A549 (cell line): ENCODE measurements at regions not wholly inside any gene's neighbourhood (a gene's known extent, or its start where the extent isn't known, plus 50 kb on each side); places are given as distances from the start of the nearest gene placed in this dataset.

ENCODE experiments used
- ATAC-seq, 2 experiments: fragments of 200-7000 bp in 1 of 2; fragments of >200 bp in 1 of 2; cut with Nextera tagmentation in 1 of 2; cut with Tn5 transposase in 1 of 2; 3 replicates each; pipeline versions ENCODE4 v1.8.0 to v1.9.1; 2018 to 2020; ENCODE audit warnings: mild to moderate bottlenecking in 1 of 2, moderate library complexity in 1 of 2
- CTCF ChIA-PET: fragments of 300-600 bp; sonication (Branson Sonifier 250); formaldehyde crosslinking; extraction: SDS; loops from one replicate; lab custom pipeline; 2021; ENCODE audit warnings: antibody characterized with exemption, inconsistent platforms; lab: Yijun Ruan, JAX
- POLR2A ChIA-PET: fragments of 350-600 bp; formaldehyde crosslinking; extraction: SDS; loops from one replicate; lab custom pipeline; 2021; ENCODE audit warnings: antibody characterized with exemption, inconsistent platforms; lab: Yijun Ruan, JAX
- DNase-seq, 2 experiments: peaks; one replicate each; pipeline versions ENCODE4 v3.0.0 to v3.0.0-alpha.2; 2011 to 2016; ENCODE audit warnings: low read depth in 1 of 2, low spot score in 1 of 2
- FAIRE-seq: peaks from 2 replicates; lab custom pipeline; 2011; peaks lifted over from hg19 to GRCh38; lab: Jason Lieb, UNC
- H3K27ac ChIP-seq, 2 experiments: fragments of >200 bp; sonication (Bioruptor Twin); formaldehyde crosslinking; 3 replicates each; pipeline ENCODE4 v1.5.1; 2016 to 2017
- H3K4me1 ChIP-seq: fragments of >200 bp; sonication (Bioruptor Twin); formaldehyde crosslinking; 3 replicates; pipeline ENCODE4 v1.6.1; 2016
- H3K4me2 ChIP-seq: fragments of >200 bp; sonication (Bioruptor Twin); formaldehyde crosslinking; 3 replicates; pipeline ENCODE4 v1.6.1; 2016
- H3K4me3 ChIP-seq: fragments of >200 bp; sonication (Bioruptor Twin); formaldehyde crosslinking; 3 replicates; pipeline ENCODE4 v1.5.1; 2016
- H3K9me3 ChIP-seq: fragments of >200 bp; sonication (Bioruptor Twin); formaldehyde crosslinking; 3 replicates; pipeline ENCODE4 v1.6.1; 2016
- CHD4 ChIP-seq: fragments of 200-600 bp; sonication (generic); IDR thresholded peaks from 2 replicates; pipeline ENCODE4 v1.6.1; 2016; ENCODE audit warnings: antibody characterized with exemption, mild to moderate bottlenecking, borderline replicate concordance
- EHF ChIP-seq: fragments of 250-450 bp; sonication (Bioruptor Pico); IDR thresholded peaks from 2 replicates; pipeline ENCODE4 v1.5.0; 2020; ENCODE audit warnings: mild to moderate bottlenecking
- EHMT2 ChIP-seq: fragments of 200-600 bp; sonication (generic); IDR thresholded peaks from 2 replicates; pipeline ENCODE4 v1.6.1; 2016; ENCODE audit warnings: antibody characterized with exemption, low read depth, mild to moderate bottlenecking, moderate library complexity
- FOSB ChIP-seq: fragments of 250-450 bp; sonication (Bioruptor Pico); IDR thresholded peaks from 2 replicates; pipeline ENCODE4 v1.5.0; 2020; ENCODE audit warnings: mild to moderate bottlenecking, moderate library complexity
- HDAC2 ChIP-seq: fragments of 200-600 bp; sonication (generic); IDR thresholded peaks from 2 replicates; pipeline ENCODE4 v1.6.1; 2016
- HOXA7 ChIP-seq: fragments of 250-450 bp; sonication (Bioruptor Pico); IDR thresholded peaks from 2 replicates; pipeline ENCODE4 v1.5.0; 2020; ENCODE audit warnings: mild to moderate bottlenecking, moderate library complexity
- JUN ChIP-seq, 2 experiments: fragments of >200 bp; sonication (Bioruptor Twin); formaldehyde crosslinking; IDR thresholded peaks; 2 replicates in 1 of 2; 3 replicates in 1 of 2; pipeline ENCODE4 v1.6.1; 2016 to 2017
- KDM5A ChIP-seq: fragments of 200-600 bp; sonication (generic); IDR thresholded peaks from 2 replicates; pipeline ENCODE4 v1.6.1; 2016; ENCODE audit warnings: antibody characterized with exemption, mild to moderate bottlenecking
- RARB ChIP-seq: fragments of 250-450 bp; sonication (Bioruptor Pico); IDR thresholded peaks from 2 replicates; pipeline ENCODE4 v1.8.0; 2021; ENCODE audit warnings: mild to moderate bottlenecking, moderate library complexity
- RFX5 ChIP-seq: fragments of 450-650 bp; IDR thresholded peaks from 2 replicates; pipeline ENCODE4 v1.7.1; 2014; ENCODE audit warnings: antibody characterized with exemption, mild to moderate bottlenecking, moderate library complexity
- RNF2 ChIP-seq: fragments of 200-600 bp; sonication (generic); IDR thresholded peaks from 2 replicates; pipeline ENCODE4 v1.6.1; 2016; ENCODE audit warnings: low read depth, mild to moderate bottlenecking, antibody characterized with exemption, moderate library complexity, borderline replicate concordance
- TFCP2L1 ChIP-seq: fragments of 250-450 bp; sonication (Bioruptor Pico); IDR thresholded peaks from 2 replicates; pipeline ENCODE4 v1.5.0; 2021; ENCODE audit warnings: mild to moderate bottlenecking
- WGBS: methylation state at CpG from one replicate; pipeline ENCODE4 v1.1.6; 2017; ENCODE audit errors: missing lambda C conversion rate; 5-methylcytosine and 5-hydroxymethylcytosine counted together
- TF ChIP-seq, protein P1 (sequence below): fragments of 250-450 bp; sonication (Bioruptor Pico); IDR thresholded peaks from 2 replicates; pipeline ENCODE4 v1.5.0; 2020; ENCODE audit warnings: low read depth, mild to moderate bottlenecking, moderate library complexity
- TF ChIP-seq, protein P2 (sequence below): IDR thresholded peaks from 2 replicates; pipeline ENCODE4 v1.6.1; 2012; ENCODE audit warnings: low read depth, borderline replicate concordance
- TF ChIP-seq, protein P3 (sequence below): fragments of >200 bp; sonication (Bioruptor Twin); formaldehyde crosslinking; IDR thresholded peaks from 3 replicates; pipeline ENCODE4 v1.5.1; 2016
- TF ChIP-seq, protein P4 (sequence below): fragments of >200 bp; sonication (Bioruptor Twin); formaldehyde crosslinking; IDR thresholded peaks from 2 replicates; pipeline ENCODE4 v1.6.1; 2016
- TF ChIP-seq, protein P5 (sequence below): fragments of >200 bp; sonication (Bioruptor Twin); formaldehyde crosslinking; IDR thresholded peaks from 3 replicates; pipeline ENCODE4 v1.6.1; 2016

DNA sequence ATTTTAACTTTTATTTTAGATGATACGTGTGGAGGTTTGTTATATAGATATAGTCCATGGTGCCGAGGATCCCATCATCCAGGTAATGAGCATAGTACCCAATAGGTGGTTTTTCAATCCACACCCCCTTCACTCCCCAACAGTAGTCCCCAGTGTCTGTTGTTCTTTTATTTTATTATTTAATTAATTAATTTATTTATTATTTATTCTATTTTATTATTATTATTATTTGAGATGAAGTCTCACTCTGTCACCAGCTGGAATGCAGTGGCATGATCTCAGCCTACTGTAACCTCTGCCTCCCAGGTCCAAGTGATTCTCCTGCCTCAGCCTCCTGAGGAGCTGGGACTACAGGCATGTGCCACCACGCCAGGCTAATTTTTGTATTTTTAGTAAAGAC lies 2086.2 kb downstream of the PCDH9 start (continued):
- TF ChIP-seq, protein P1, sequence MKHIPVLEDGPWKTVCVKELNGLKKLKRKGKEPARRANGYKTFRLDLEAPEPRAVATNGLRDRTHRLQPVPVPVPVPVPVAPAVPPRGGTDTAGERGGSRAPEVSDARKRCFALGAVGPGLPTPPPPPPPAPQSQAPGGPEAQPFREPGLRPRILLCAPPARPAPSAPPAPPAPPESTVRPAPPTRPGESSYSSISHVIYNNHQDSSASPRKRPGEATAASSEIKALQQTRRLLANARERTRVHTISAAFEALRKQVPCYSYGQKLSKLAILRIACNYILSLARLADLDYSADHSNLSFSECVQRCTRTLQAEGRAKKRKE (CRISPR knock-in tag), result no peak
- TF ChIP-seq RFX5 (no peak), TFCP2L1 (CRISPR knock-in tag) (no peak), HDAC2 (no peak), KDM5A (no peak)
- TF ChIP-seq, protein P2, sequence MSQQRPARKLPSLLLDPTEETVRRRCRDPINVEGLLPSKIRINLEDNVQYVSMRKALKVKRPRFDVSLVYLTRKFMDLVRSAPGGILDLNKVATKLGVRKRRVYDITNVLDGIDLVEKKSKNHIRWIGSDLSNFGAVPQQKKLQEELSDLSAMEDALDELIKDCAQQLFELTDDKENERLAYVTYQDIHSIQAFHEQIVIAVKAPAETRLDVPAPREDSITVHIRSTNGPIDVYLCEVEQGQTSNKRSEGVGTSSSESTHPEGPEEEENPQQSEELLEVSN, result no peak

DNA sequence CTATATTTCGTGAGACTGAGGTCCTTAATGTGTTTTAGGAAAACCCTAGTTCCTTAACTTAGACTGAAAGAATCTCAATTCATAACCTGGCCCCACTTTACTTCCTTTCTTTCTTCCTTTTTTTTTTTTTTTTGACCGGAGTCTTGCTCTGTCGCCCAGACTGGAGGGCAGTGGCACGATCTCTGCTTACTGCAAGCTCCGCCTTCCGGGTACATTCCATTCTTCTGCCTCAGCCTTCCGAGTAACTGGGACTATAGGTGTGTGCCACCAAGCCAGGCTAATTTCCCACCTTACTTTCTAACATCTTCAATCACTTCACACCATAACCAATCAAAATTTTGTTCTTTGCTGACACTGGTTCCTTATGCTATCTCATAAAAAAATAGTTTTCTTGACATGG lies 2097.0 kb downstream of the PCDH9 start:
- FAIRE-seq, result no peak
- CTCF ChIA-PET, result no interaction called here

DNA sequence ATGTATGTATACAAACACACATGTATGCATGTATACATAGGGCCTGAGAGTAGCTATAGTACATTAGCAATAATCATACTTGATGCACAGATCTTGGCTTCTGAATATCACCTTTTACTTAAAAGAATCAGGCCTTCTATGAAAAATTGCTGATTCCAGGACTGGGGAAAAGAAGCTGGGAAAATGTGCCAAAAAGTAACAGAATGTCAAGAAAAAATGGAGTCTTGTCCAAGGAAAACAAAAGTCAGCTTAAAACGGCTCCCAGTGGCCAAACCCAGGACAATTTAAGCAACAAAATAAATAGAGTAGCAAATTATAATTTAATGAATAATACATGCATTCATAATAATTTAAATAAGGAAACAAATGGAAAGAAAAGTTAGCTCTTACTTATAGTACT lies 2104.9 kb downstream of the PCDH9 start:
- H3K9me3 ChIP-seq, result no peaks in the 10 kb centered on the region
- no peak overlapping the region for H3K27ac ChIP-seq
- no peak for ATAC-seq
- H3K4me3 ChIP-seq, result no peak overlapping the region
- TF ChIP-seq, protein P3, sequence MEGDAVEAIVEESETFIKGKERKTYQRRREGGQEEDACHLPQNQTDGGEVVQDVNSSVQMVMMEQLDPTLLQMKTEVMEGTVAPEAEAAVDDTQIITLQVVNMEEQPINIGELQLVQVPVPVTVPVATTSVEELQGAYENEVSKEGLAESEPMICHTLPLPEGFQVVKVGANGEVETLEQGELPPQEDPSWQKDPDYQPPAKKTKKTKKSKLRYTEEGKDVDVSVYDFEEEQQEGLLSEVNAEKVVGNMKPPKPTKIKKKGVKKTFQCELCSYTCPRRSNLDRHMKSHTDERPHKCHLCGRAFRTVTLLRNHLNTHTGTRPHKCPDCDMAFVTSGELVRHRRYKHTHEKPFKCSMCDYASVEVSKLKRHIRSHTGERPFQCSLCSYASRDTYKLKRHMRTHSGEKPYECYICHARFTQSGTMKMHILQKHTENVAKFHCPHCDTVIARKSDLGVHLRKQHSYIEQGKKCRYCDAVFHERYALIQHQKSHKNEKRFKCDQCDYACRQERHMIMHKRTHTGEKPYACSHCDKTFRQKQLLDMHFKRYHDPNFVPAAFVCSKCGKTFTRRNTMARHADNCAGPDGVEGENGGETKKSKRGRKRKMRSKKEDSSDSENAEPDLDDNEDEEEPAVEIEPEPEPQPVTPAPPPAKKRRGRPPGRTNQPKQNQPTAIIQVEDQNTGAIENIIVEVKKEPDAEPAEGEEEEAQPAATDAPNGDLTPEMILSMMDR, result no peak
- TF ChIP-seq, protein P4, sequence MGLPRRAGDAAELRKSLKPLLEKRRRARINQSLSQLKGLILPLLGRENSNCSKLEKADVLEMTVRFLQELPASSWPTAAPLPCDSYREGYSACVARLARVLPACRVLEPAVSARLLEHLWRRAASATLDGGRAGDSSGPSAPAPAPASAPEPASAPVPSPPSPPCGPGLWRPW, result no peak
- TF ChIP-seq EHMT2 (no peak), FOSB (CRISPR knock-in tag) (no peak), RFX5 (no peak), RNF2 (no peak), HOXA7 (CRISPR knock-in tag) (no peak), JUN (IDR thresholded peaks at IDR 0.05) (no peak)
- TF ChIP-seq, protein P2, result no peak
- POLR2A ChIA-PET, result no interaction called here
- no peak overlapping the region for H3K4me2 ChIP-seq
- no peak for FAIRE-seq
- no peak for DNase-seq
- CTCF ChIA-PET, result no interaction called here
- no peaks in the 10 kb centered on the region for H3K4me1 ChIP-seq
- WGBS, result 22% methylated on average over 1 of the region's 1 CpG

More for the DNA sequence above, 2097.0 kb downstream of the PCDH9 start:
- peak in 1 of 2 experiments; percentile 76; a peak in 2 of 6 replicates for ATAC-seq
- Histone ChIP-seq H3K27ac (no peak overlapping the region), H3K4me1 (0 out of 3 replicates have a peak, but pooled peaks cover 3% of the 10 kb centered on the region), H3K4me3 (no peak overlapping the region), H3K9me3 (no peaks in the 10 kb centered on the region), H3K4me2 (peak overlapping the region; percentile 48)
- POLR2A ChIA-PET, result no interaction called here
- TF ChIP-seq, protein P5, sequence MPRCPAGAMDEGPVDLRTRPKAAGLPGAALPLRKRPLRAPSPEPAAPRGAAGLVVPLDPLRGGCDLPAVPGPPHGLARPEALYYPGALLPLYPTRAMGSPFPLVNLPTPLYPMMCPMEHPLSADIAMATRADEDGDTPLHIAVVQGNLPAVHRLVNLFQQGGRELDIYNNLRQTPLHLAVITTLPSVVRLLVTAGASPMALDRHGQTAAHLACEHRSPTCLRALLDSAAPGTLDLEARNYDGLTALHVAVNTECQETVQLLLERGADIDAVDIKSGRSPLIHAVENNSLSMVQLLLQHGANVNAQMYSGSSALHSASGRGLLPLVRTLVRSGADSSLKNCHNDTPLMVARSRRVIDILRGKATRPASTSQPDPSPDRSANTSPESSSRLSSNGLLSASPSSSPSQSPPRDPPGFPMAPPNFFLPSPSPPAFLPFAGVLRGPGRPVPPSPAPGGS, result no peak
- TF ChIP-seq EHF (CRISPR knock-in tag) (no peak), RARB (CRISPR knock-in tag) (no peak), CHD4 (no peak)
- peak in 1 of 2 experiments; percentile 40 for DNase-seq
- WGBS, result 22% methylated on average over 7 of the region's 7 CpGs
